IMR-90 (cell line): ENCODE measurements at regions not wholly inside any gene's neighbourhood (a gene's known extent, or its start where the extent isn't known, plus 50 kb on each side); places are given as distances from the start of the nearest gene placed in this dataset.

Source experiments
- ATAC-seq: fragments of 200-7000 bp; cut with Tn5 transposase; 2 replicates; pipeline ENCODE4 v1.9.1; 2020; ENCODE audit warnings: low read depth, mild to moderate bottlenecking, moderate library complexity
- BruUV-seq: library from RNA; stranded (reverse); fragments of 400-500 nt; replicated peaks from 2 replicates; lab custom pipeline; 2021; lab: Mats Ljungman, UMichigan
- CTCF ChIA-PET: fragments of 300-600 bp; formaldehyde crosslinking; extraction: SDS; loops from one replicate; lab custom pipeline; 2021; ENCODE audit warnings: antibody characterized with exemption; lab: Yijun Ruan, JAX
- POLR2A ChIA-PET: fragments of 300-600 bp; sonication (Branson Sonifier 250); formaldehyde crosslinking; loops from one replicate; lab custom pipeline; 2022; ENCODE audit warnings: antibody characterized with exemption; ENCODE audit not compliant: unreplicated experiment; lab: Charles Lee
- DNase-seq: peaks from one replicate; pipeline ENCODE4 v3.0.0; 2013
- H2AFZ ChIP-seq: replicated peaks from 2 replicates; pipeline ENCODE3; 2013; ENCODE audit warnings: low read length, mild to moderate bottlenecking; ENCODE audit not compliant: poor library complexity
- H2AK5ac ChIP-seq: 2 replicates; pipeline ENCODE4 v1.6.1; 2013; ENCODE audit warnings: low read depth, low read length, inconsistent platforms
- H2AK9ac ChIP-seq: replicated peaks from 2 replicates; pipeline ENCODE3; 2013; ENCODE audit warnings: mild to moderate bottlenecking, low read depth, low read length, moderate library complexity; ENCODE audit not compliant: poor library complexity
- H2BK120ac ChIP-seq: 2 replicates; pipeline ENCODE4 v1.6.1; 2013; ENCODE audit warnings: low read depth, low read length, inconsistent platforms
- H2BK15ac ChIP-seq: 3 replicates; pipeline ENCODE4 v1.6.1; 2013; ENCODE audit warnings: low read depth, low read length, inconsistent platforms
- H2BK20ac ChIP-seq: 2 replicates; pipeline ENCODE4 v1.6.1; 2013; ENCODE audit warnings: low read depth, mild to moderate bottlenecking, inconsistent platforms, low read length, moderate library complexity
- H2BK5ac ChIP-seq: 2 replicates; pipeline ENCODE4 v1.6.1; 2013; ENCODE audit warnings: mild to moderate bottlenecking, low read depth, low read length, inconsistent platforms; ENCODE audit not compliant: poor library complexity, severe bottlenecking
- H3K14ac ChIP-seq: replicated peaks from 2 replicates; pipeline ENCODE4 v1.6.1; 2013; ENCODE audit warnings: low read depth, low read length, inconsistent platforms
- H3K18ac ChIP-seq: 2 replicates; pipeline ENCODE4 v1.6.1; 2013; ENCODE audit warnings: low read depth, low read length, control low read depth
- H3K23ac ChIP-seq: 2 replicates; pipeline ENCODE4 v1.6.1; 2013; ENCODE audit warnings: low read depth, low read length, inconsistent platforms
- H3K27ac ChIP-seq: 2 replicates; pipeline ENCODE4 v1.5.1; 2013; ENCODE audit warnings: mild to moderate bottlenecking, control low read depth, low read length; ENCODE audit not compliant: insufficient read depth
- H3K27me3 ChIP-seq: 2 replicates; pipeline ENCODE4 v1.6.1; 2013; ENCODE audit warnings: low read length; ENCODE audit not compliant: control insufficient read depth, insufficient read depth
- H3K36me3 ChIP-seq: 2 replicates; pipeline ENCODE4 v1.6.1; 2013; ENCODE audit warnings: low read length, mixed read lengths; ENCODE audit not compliant: control insufficient read depth, insufficient read depth
- H3K4ac ChIP-seq: 2 replicates; pipeline ENCODE4 v1.6.1; 2013; ENCODE audit warnings: low read depth, low read length, inconsistent platforms
- H3K4me1 ChIP-seq: 2 replicates; pipeline ENCODE4 v1.6.1; 2013; ENCODE audit warnings: low read length, mixed read lengths; ENCODE audit not compliant: control insufficient read depth, insufficient read depth
- H3K4me2 ChIP-seq: 2 replicates; pipeline ENCODE4 v1.6.1; 2013; ENCODE audit warnings: low read depth, mild to moderate bottlenecking, control low read depth, low read length, moderate library complexity
- H3K4me3 ChIP-seq: 2 replicates; pipeline ENCODE4 v1.5.1; 2013; ENCODE audit warnings: low read depth, mild to moderate bottlenecking, control low read depth, low read length, moderate library complexity; ENCODE audit not compliant: insufficient read depth
- H3K56ac ChIP-seq: 2 replicates; pipeline ENCODE4 v1.6.1; 2013; ENCODE audit warnings: low read length, inconsistent platforms; ENCODE audit not compliant: insufficient read depth; ENCODE audit errors: extremely low read depth
- H3K79me1 ChIP-seq, 2 experiments: 2 replicates each; pipeline ENCODE4 v1.6.1; 2013; ENCODE audit warnings: low read length in 2 of 2, inconsistent platforms in 1 of 2, low read depth in 1 of 2
- H3K9ac ChIP-seq: 2 replicates; pipeline ENCODE4 v1.6.1; 2013; ENCODE audit warnings: low read depth, low read length, control low read depth
- H3K9me1 ChIP-seq: 2 replicates; pipeline ENCODE4 v1.6.1; 2013; ENCODE audit warnings: low read length, inconsistent platforms; ENCODE audit not compliant: insufficient read depth
- H3K9me3 ChIP-seq: 2 replicates; pipeline ENCODE4 v1.6.1; 2013; ENCODE audit warnings: low read length; ENCODE audit not compliant: control insufficient read depth, insufficient read depth
- H4K20me1 ChIP-seq: 2 replicates; pipeline ENCODE4 v1.6.1; 2013; ENCODE audit warnings: low read length, inconsistent platforms; ENCODE audit not compliant: insufficient read depth
- H4K5ac ChIP-seq: 2 replicates; pipeline ENCODE4 v1.6.1; 2013; ENCODE audit warnings: mild to moderate bottlenecking, low read depth, low read length, control low read depth
- H4K8ac ChIP-seq, 2 experiments: 2 replicates each; pipeline ENCODE4 v1.6.1; 2013; ENCODE audit warnings: low read depth in 2 of 2, low read length in 2 of 2, control low read depth in 1 of 2, inconsistent platforms in 1 of 2
- H4K91ac ChIP-seq: 2 replicates; pipeline ENCODE4 v1.6.1; 2013; ENCODE audit warnings: low read depth, low read length, inconsistent platforms; ENCODE audit not compliant: insufficient read depth
- CEBPB ChIP-seq: IDR thresholded peaks from 2 replicates; pipeline ENCODE4 v1.6.1; 2012; ENCODE audit warnings: low read depth, low read length, improper control_type of control experiment
- CHD1 ChIP-seq: IDR thresholded peaks from 2 replicates; pipeline ENCODE4 v1.6.1; 2012; ENCODE audit warnings: low read depth, low read length, improper control_type of control experiment
- ELK1 ChIP-seq: fragments of 150-350 bp; IDR thresholded peaks from 2 replicates; pipeline ENCODE4 v1.6.1; 2016; ENCODE audit warnings: low read depth, mild to moderate bottlenecking, low read length, moderate library complexity, borderline replicate concordance
- FOS ChIP-seq: fragments of 150-350 bp; IDR thresholded peaks from 2 replicates; pipeline ENCODE4 v1.6.1; 2016; ENCODE audit warnings: low read depth, low read length
- MAFK ChIP-seq: IDR thresholded peaks from 2 replicates; pipeline ENCODE4 v1.6.1; 2012; ENCODE audit warnings: low read depth, low read length, improper control_type of control experiment
- MAZ ChIP-seq: IDR thresholded peaks from 2 replicates; pipeline ENCODE4 v1.6.1; 2012; ENCODE audit warnings: low read depth, mild to moderate bottlenecking, low read length, improper control_type of control experiment, moderate library complexity, borderline replicate concordance
- MXI1 ChIP-seq: IDR thresholded peaks from 2 replicates; pipeline ENCODE4 v1.6.1; 2012; ENCODE audit warnings: low read depth, mild to moderate bottlenecking, low read length, moderate library complexity, borderline replicate concordance
- NFE2L2 ChIP-seq: fragments of 150-350 bp; IDR thresholded peaks from 2 replicates; pipeline ENCODE4 v1.6.1; 2016; ENCODE audit warnings: low read depth, mild to moderate bottlenecking, low read length
- RAD21 ChIP-seq: IDR thresholded peaks from 2 replicates; pipeline ENCODE4 v1.6.1; 2012; ENCODE audit warnings: low read length, improper control_type of control experiment
- RCOR1 ChIP-seq: IDR thresholded peaks from 2 replicates; pipeline ENCODE4 v1.6.1; 2012; ENCODE audit warnings: mild to moderate bottlenecking, low read length, improper control_type of control experiment; ENCODE audit not compliant: insufficient replicate concordance
- RFX5 ChIP-seq: IDR thresholded peaks from 2 replicates; pipeline ENCODE4 v1.8.0; 2012; ENCODE audit warnings: low read depth, mild to moderate bottlenecking, low read length, moderate library complexity
- SMC3 ChIP-seq: fragments of 150-350 bp; IDR thresholded peaks from 2 replicates; pipeline ENCODE4 v1.6.1; 2016; ENCODE audit warnings: low read depth, mild to moderate bottlenecking, antibody characterized with exemption, low read length, moderate library complexity
- WGBS, 2 experiments: methylation state at CpG; one replicate each; pipeline versions ENCODE4 v1.1.5 to v1.1.7; 2013; ENCODE audit warnings: missing lambda C conversion rate in 2 of 2; ENCODE audit not compliant: insufficient read length in 1 of 2; ENCODE audit errors: extremely low coverage in 2 of 2; 5-methylcytosine and 5-hydroxymethylcytosine counted together
- dilution Hi-C: fragments of 300-500 bp; cut with HindIII; formaldehyde crosslinking; loops from one replicate; pipeline ENCODE4 v1.14.3; 2018; ENCODE audit warnings: low sequenced_read_pairs; ENCODE audit not compliant: unreplicated experiment
- in situ Hi-C: fragments of 300-500 bp; cut with MboI; formaldehyde crosslinking; loops from 3 replicates; pipeline ENCODE4 v1.14.3; 2019; ENCODE audit warnings: low sequenced_read_pairs, inconsistent platforms, mixed read lengths
- intact Hi-C: fragments of 100-400 bp; cut with micrococcal nuclease; formaldehyde crosslinking; loops from 2 replicates; pipeline ENCODE4 v1.10.0; 2022

GRCh38 chr9:101792475-101792874 lies 54.0 kb upstream of the GRIN3A start:
- Histone ChIP-seq H3K4me1 (no peaks in the 10 kb centered on the region), H4K8ac (no peak overlapping the region), H3K4me2 (no peak overlapping the region), H3K36me3 (no peaks in the 10 kb centered on the region), H3K9me3 (peaks cover 4% of the 10 kb centered on the region), H3K23ac (no peak overlapping the region), H3K14ac (no peak overlapping the region), H4K20me1 (no peaks in the 10 kb centered on the region), H2BK20ac (no peak overlapping the region), H4K91ac (no peak overlapping the region), H2BK15ac (no peak overlapping the region), H3K56ac (no peak overlapping the region), H3K4ac (no peak overlapping the region), H3K27ac (no peak overlapping the region), H3K9ac (no peak overlapping the region), H2BK5ac (no peak overlapping the region), H2AK5ac (no peak overlapping the region), H3K9me1 (no peaks in the 10 kb centered on the region), H2AK9ac (no peak overlapping the region), H3K79me1 (no peaks in the 10 kb centered on the region), H2AFZ (no peak overlapping the region), H3K4me3 (no peak overlapping the region), H4K5ac (no peak overlapping the region), H3K18ac (no peak overlapping the region), H2BK120ac (no peak overlapping the region), H3K27me3 (no peaks in the 10 kb centered on the region)
- WGBS, 2 experiments: no CpG with 5 or more reads among the region's 3 CpGs
- dilution Hi-C loops: no loop called here
- DNase-seq: no peak
- no TSS peak for BruUV-seq
- in situ Hi-C loops: no loop called here
- intact Hi-C loops: no loop called here
- ChIA-PET CTCF (no interaction called here), POLR2A (no interaction called here)
- TF ChIP-seq MAZ (no peak), FOS (no peak), SMC3 (no peak), CEBPB (no peak), NFE2L2 (no peak), RCOR1 (no peak), RAD21 (no peak), CHD1 (no peak), MAFK (no peak), ELK1 (no peak), RFX5 (no peak), MXI1 (no peak)
- no peak for ATAC-seq
